GM12801 (cell line): ENCODE measurements at regions not wholly inside any gene's neighbourhood (a gene's known extent, or its start where the extent isn't known, plus 50 kb on each side); places are given as distances from the start of the nearest gene placed in this dataset.

Experiments used
- CTCF ChIP-seq: IDR thresholded peaks from one replicate; pipeline ENCODE4 v1.5.1; 2011; ENCODE audit warnings: control low read depth; ENCODE audit not compliant: insufficient read length; ENCODE audit errors: extremely low read depth

GRCh38 chr1:222375701-222376100 lies 172.2 kb downstream of the HHIPL2 start:
- no peak for TF ChIP-seq CTCF

- TF ChIP-seq CTCF, result no peak
Observed at GRCh38 chr1:222373831-222374602, 173.9 kb downstream of the HHIPL2 start.

GRCh38 chr1:222373216-222373615 lies 174.7 kb downstream of the HHIPL2 start:
- no peak for TF ChIP-seq CTCF

- TF ChIP-seq CTCF, result no peak
Observed at GRCh38 chr1:222372221-222372620, 175.7 kb downstream of the HHIPL2 start.

- TF ChIP-seq CTCF, result no peak
Observed at GRCh38 chr1:222370913-222371675, 176.8 kb downstream of the HHIPL2 start.

- no peak for TF ChIP-seq CTCF
Observed at GRCh38 chr1:222370081-222370912, 177.6 kb downstream of the HHIPL2 start.

GRCh38 chr1:222369148-222369547 lies 178.8 kb downstream of the HHIPL2 start:
- no peak for TF ChIP-seq CTCF
